ENCODE measurements at regions not wholly inside any gene's neighbourhood (a gene's known extent, or its start where the extent isn't known, plus 50 kb on each side); places are given as distances from the start of the nearest gene placed in this dataset.

GRCh38 chr2:65663831-65664407 lies 231.5 kb upstream of the SPRED2 start:
- Histone ChIP-seq H3K4me1 (ENCODE audit: insufficient read depth, low read length) (no peaks in the 10 kb centered on the region), H3K36me3 (ENCODE audit: insufficient read depth, low read length) (no peaks in the 10 kb centered on the region), H3K9me3 (ENCODE audit: insufficient read depth, low read length, severe bottlenecking) (no peaks in the 10 kb centered on the region), H4K20me1 (ENCODE audit: insufficient read depth, low read length) (no peaks in the 10 kb centered on the region), H3K79me2 (ENCODE audit: insufficient read depth, low read length) (no peaks in the 10 kb centered on the region), H3K9ac (ENCODE audit: low read depth, low read length) (no peak overlapping the region), H3K4me2 (ENCODE audit: insufficient read depth, low read length) (no peak overlapping the region), H3K27ac (ENCODE audit: low read length) (no peak overlapping the region), H3K27me3 (ENCODE audit: insufficient read depth, low read length, poor library complexity) (peaks cover 2% of the 10 kb centered on the region), H2AFZ (ENCODE audit: low read depth, low read length) (no peak overlapping the region), H3K4me3 (ENCODE audit: low read depth in 1 of 2, low read length in 2 of 2) (no peak overlapping the region)
- TF ChIP-seq CTCF (IDR thresholded peaks at IDR 0.05; ENCODE audit: borderline replicate concordance, extremely low read depth, low read length, poor library complexity, severe bottlenecking) (no peak), EZH2 (IDR thresholded peaks at IDR 0.05; ENCODE audit: borderline replicate concordance, low read depth, low read length, severe bottlenecking) (no peak)
- DNase-seq = no peak
- ATAC-seq (ENCODE audit: insufficient read depth, low read depth) = no peak

- no peaks in the 10 kb centered on the region for H3K79me2 ChIP-seq (ENCODE audit: insufficient read depth, low read length)
- H3K9me3 ChIP-seq (ENCODE audit: insufficient read depth, low read length, severe bottlenecking) = no peaks in the 10 kb centered on the region
- DNase-seq (no peak), ATAC-seq (ENCODE audit: insufficient read depth, low read depth) (no peak)
- no peaks in the 10 kb centered on the region for H4K20me1 ChIP-seq (ENCODE audit: insufficient read depth, low read length)
- TF ChIP-seq CTCF (IDR thresholded peaks at IDR 0.05; ENCODE audit: borderline replicate concordance, extremely low read depth, low read length, poor library complexity, severe bottlenecking) = no peak
- no peak for TF ChIP-seq EZH2 (IDR thresholded peaks at IDR 0.05; ENCODE audit: borderline replicate concordance, low read depth, low read length, severe bottlenecking)
- no peak overlapping the region for H2AFZ ChIP-seq (ENCODE audit: low read depth, low read length)
- H3K36me3 ChIP-seq (ENCODE audit: insufficient read depth, low read length) = no peaks in the 10 kb centered on the region
- H3K4me3 ChIP-seq (ENCODE audit: low read depth in 1 of 2, low read length in 2 of 2) = no peak overlapping the region
- H3K9ac ChIP-seq (ENCODE audit: low read depth, low read length) = no peak overlapping the region
- no peak overlapping the region for H3K27ac ChIP-seq (ENCODE audit: low read length)
- H3K4me2 ChIP-seq (ENCODE audit: insufficient read depth, low read length) = no peak overlapping the region
- no peaks in the 10 kb centered on the region for H3K4me1 ChIP-seq (ENCODE audit: insufficient read depth, low read length)
- H3K27me3 ChIP-seq (ENCODE audit: insufficient read depth, low read length, poor library complexity) = peaks cover 4% of the 10 kb centered on the region
These were observed 230.4 kb upstream of the SPRED2 start for GRCh38 chr2:65662654-65663432.

GRCh38 chr2:65661980-65662653 lies 229.7 kb upstream of the SPRED2 start:
- Histone ChIP-seq H3K27ac (ENCODE audit: low read length) (no peak overlapping the region), H3K4me2 (ENCODE audit: insufficient read depth, low read length) (no peak overlapping the region), H2AFZ (ENCODE audit: low read depth, low read length) (no peak overlapping the region)

More at GRCh38 chr2:65661980-65662653, 229.7 kb upstream of the SPRED2 start:
- TF ChIP-seq EZH2 (IDR thresholded peaks at IDR 0.05; ENCODE audit: borderline replicate concordance, low read depth, low read length, severe bottlenecking) (no peak), CTCF (IDR thresholded peaks at IDR 0.05; ENCODE audit: borderline replicate concordance, extremely low read depth, low read length, poor library complexity, severe bottlenecking) (no peak)
- peaks cover 11% of the 10 kb centered on the region for H3K27me3 ChIP-seq (ENCODE audit: insufficient read depth, low read length, poor library complexity)
- H3K4me3 ChIP-seq (ENCODE audit: low read depth in 1 of 2, low read length in 2 of 2) = no peak overlapping the region
- H3K4me1 ChIP-seq (ENCODE audit: insufficient read depth, low read length) = no peaks in the 10 kb centered on the region
- H3K79me2 ChIP-seq (ENCODE audit: insufficient read depth, low read length) = no peaks in the 10 kb centered on the region
- no peak for DNase-seq
- H3K9ac ChIP-seq (ENCODE audit: low read depth, low read length) = no peak overlapping the region
- H3K36me3 ChIP-seq (ENCODE audit: insufficient read depth, low read length) = no peaks in the 10 kb centered on the region
- no peaks in the 10 kb centered on the region for H4K20me1 ChIP-seq (ENCODE audit: insufficient read depth, low read length)
- no peaks in the 10 kb centered on the region for H3K9me3 ChIP-seq (ENCODE audit: insufficient read depth, low read length, severe bottlenecking)
- no peak for ATAC-seq (ENCODE audit: insufficient read depth, low read depth)
